GM20000 (cell line): ENCODE measurements at regions not wholly inside any gene's neighbourhood (a gene's known extent, or its start where the extent isn't known, plus 50 kb on each side); places are given as distances from the start of the nearest gene placed in this dataset.
A peak's percentile ranks its signal among the peaks of the same experiment; 100 is the strongest.

Experiments
- DNase-seq: peaks from one replicate; pipeline ENCODE4 v3.0.0; 2012; ENCODE audit warnings: low spot score
- CTCF ChIP-seq: IDR thresholded peaks from 2 replicates; pipeline ENCODE4 v1.5.1; 2012; ENCODE audit warnings: mild to moderate bottlenecking, control low read depth; ENCODE audit errors: extremely low read depth, missing control alignments

- TF ChIP-seq CTCF: no peak
- no peak for DNase-seq
Observed at GRCh38 chr2:8310557-8311455, 371.1 kb upstream of the ID2 start.

- no peak for TF ChIP-seq CTCF
- DNase-seq: no peak
Observed at GRCh38 chr2:8312221-8312620, 369.6 kb upstream of the ID2 start.

GRCh38 chr2:8312861-8313830 lies 368.7 kb upstream of the ID2 start:
- TF ChIP-seq CTCF: no peak
- DNase-seq: peak; percentile 79

- no peak for DNase-seq
- TF ChIP-seq CTCF: no peak
Observed at GRCh38 chr2:8314063-8314462, 367.8 kb upstream of the ID2 start.

GRCh38 chr2:8315531-8316165 lies 366.2 kb upstream of the ID2 start:
- DNase-seq: no peak

GRCh38 chr2:8316356-8316755 lies 365.5 kb upstream of the ID2 start:
- no peak for TF ChIP-seq CTCF
- DNase-seq: no peak

More at GRCh38 chr2:8315531-8316165, 366.2 kb upstream of the ID2 start:
- TF ChIP-seq CTCF: no peak
